B cell (primary cell): ENCODE measurements at regions not wholly inside any gene's neighbourhood (a gene's known extent, or its start where the extent isn't known, plus 50 kb on each side); places are given as distances from the start of the nearest gene placed in this dataset.

Experiments
- ATAC-seq: fragments of 200-7000 bp; cut with Tn5 transposase; one replicate; pipeline ENCODE4 v1.10.0; 2021; ENCODE audit warnings: low read depth, mild to moderate bottlenecking, moderate number of reproducible peaks, moderate library complexity
- CTCF ChIA-PET: fragments of 350-600 bp; sonication (Branson Sonifier 250); formaldehyde crosslinking; loops from one replicate; lab custom pipeline; 2021; ENCODE audit warnings: antibody characterized with exemption, inconsistent platforms; lab: Charles Lee
- POLR2A ChIA-PET: fragments of 350-600 bp; sonication (Branson Sonifier 250); formaldehyde crosslinking; loops from one replicate; lab custom pipeline; 2021; ENCODE audit warnings: antibody characterized with exemption; lab: Charles Lee
- DNase-seq: peaks from one replicate; pipeline ENCODE4 v3.0.0; 2013
- H2AFZ ChIP-seq: 2 replicates; pipeline ENCODE4 v1.6.1; 2012; ENCODE audit warnings: mild to moderate bottlenecking, low read depth, low read length; ENCODE audit not compliant: insufficient read depth, poor library complexity, severe bottlenecking
- H3K27ac ChIP-seq, 2 donors: 1 replicate in 1 of 2; 2 replicates in 1 of 2; pipeline ENCODE4 v1.5.1; 2012 to 2013; ENCODE audit warnings: low read length in 2 of 2, mild to moderate bottlenecking in 2 of 2, moderate library complexity in 1 of 2
- H3K27me3 ChIP-seq, 4 experiments: fragments of 200-600 bp in 1 of 4; sonication (generic) in 1 of 4; replicated peaks in 1 of 4; 1 replicate in 2 of 4; 2 replicates in 2 of 4; pipeline versions ENCODE4 v1.6.1 to v1.7.0; 2013 to 2016; ENCODE audit warnings: low read length in 3 of 4, mild to moderate bottlenecking in 2 of 4, mixed read lengths in 1 of 4, moderate library complexity in 1 of 4; ENCODE audit not compliant: insufficient read depth in 4 of 4, control insufficient read depth in 3 of 4; ENCODE audit errors: control extremely low read depth in 1 of 4
- H3K36me3 ChIP-seq, 2 experiments: replicated peaks in 1 of 2; 1 replicate in 1 of 2; 2 replicates in 1 of 2; pipeline versions ENCODE4 v1.6.1 to v1.7.1; 2013; ENCODE audit warnings: low read length in 1 of 2; ENCODE audit not compliant: insufficient read depth in 2 of 2, control insufficient read depth in 1 of 2; ENCODE audit errors: control extremely low read depth in 1 of 2, extremely low read depth in 1 of 2
- H3K4me1 ChIP-seq, 2 donors: fragments of 200-600 bp in 1 of 2; sonication (generic) in 1 of 2; 1 replicate in 1 of 2; 2 replicates in 1 of 2; pipeline versions ENCODE4 v1.5.1 to v1.6.1; 2013 to 2017; ENCODE audit warnings: low read length in 2 of 2; ENCODE audit not compliant: control insufficient read depth in 2 of 2, insufficient read depth in 2 of 2
- H3K4me2 ChIP-seq: replicated peaks from 2 replicates; pipeline ENCODE3; 2012; ENCODE audit warnings: mild to moderate bottlenecking, low read depth, low read length; ENCODE audit not compliant: poor library complexity, severe bottlenecking
- H3K4me3 ChIP-seq, 5 experiments: fragments of 200-600 bp in 1 of 5; sonication (generic) in 1 of 5; 1 replicate in 3 of 5; 2 replicates in 2 of 5; pipeline versions ENCODE4 v1.5.1 to v1.7.0; 2011 to 2016; ENCODE audit warnings: low read length in 4 of 5, mild to moderate bottlenecking in 4 of 5, low read depth in 2 of 5, control low read depth in 1 of 5, moderate library complexity in 1 of 5; ENCODE audit not compliant: insufficient read depth in 1 of 5; ENCODE audit errors: control extremely low read depth in 1 of 5, extremely low read depth in 1 of 5
- H3K79me2 ChIP-seq: fragments of 200-600 bp; sonication (generic); one replicate; pipeline ENCODE4 v1.6.0; 2016; ENCODE audit warnings: low read length; ENCODE audit not compliant: control insufficient read depth, insufficient read depth
- H3K9ac ChIP-seq: fragments of 200-600 bp; sonication (generic); 2 replicates; pipeline ENCODE4 v1.6.1; 2017; ENCODE audit warnings: mild to moderate bottlenecking, low read length, moderate library complexity
- H3K9me3 ChIP-seq, 3 donors: one replicate each; pipeline versions ENCODE4 v1.6.1 to v1.7.1; 2013; ENCODE audit warnings: low read length in 2 of 3; ENCODE audit not compliant: control insufficient read depth in 2 of 3, insufficient read depth in 1 of 3; ENCODE audit errors: control extremely low read depth in 1 of 3
- H4K20me1 ChIP-seq: 2 replicates; pipeline ENCODE4 v1.6.0; 2012; ENCODE audit warnings: mild to moderate bottlenecking, low read length; ENCODE audit not compliant: insufficient read depth, control insufficient read depth, poor library complexity, severe bottlenecking
- H3K27ac Mint-ChIP-seq: one replicate; pipeline ENCODE4 v1.8.0; 2021; ENCODE audit warnings: mixed read lengths
- H3K27me3 Mint-ChIP-seq: one replicate; pipeline ENCODE4 v1.8.0; 2021; ENCODE audit warnings: mixed read lengths
- H3K4me1 Mint-ChIP-seq: one replicate; pipeline ENCODE4 v1.8.0; 2021; ENCODE audit warnings: mixed read lengths
- H3K4me3 Mint-ChIP-seq: one replicate; pipeline ENCODE4 v1.8.0; 2021; ENCODE audit warnings: mixed read lengths
- H3K9me3 Mint-ChIP-seq: one replicate; pipeline ENCODE4 v1.8.0; 2022; ENCODE audit warnings: mixed read lengths; ENCODE audit not compliant: insufficient read depth
- EZH2 ChIP-seq: IDR thresholded peaks from 2 replicates; pipeline ENCODE4 v1.6.1; 2012; ENCODE audit warnings: borderline replicate concordance, low read depth, mild to moderate bottlenecking, moderate library complexity, low read length; ENCODE audit not compliant: insufficient read depth, poor library complexity, severe bottlenecking
- WGBS: methylation state at CpG from one replicate; pipeline ENCODE4 v1.1.5; 2013; ENCODE audit warnings: missing lambda C conversion rate; ENCODE audit not compliant: insufficient coverage; 5-methylcytosine and 5-hydroxymethylcytosine counted together
- intact Hi-C: fragments of 100-400 bp; cut with micrococcal nuclease; formaldehyde crosslinking; loops from one replicate; pipeline ENCODE4 v1.10.0; 2022
- TF ChIP-seq, protein P1 (sequence below): fragments of 200-600 bp; IDR thresholded peaks from one replicate; pipeline ENCODE4 v1.8.0; 2022; ENCODE audit warnings: antibody characterized with exemption, mild to moderate bottlenecking

DNA sequence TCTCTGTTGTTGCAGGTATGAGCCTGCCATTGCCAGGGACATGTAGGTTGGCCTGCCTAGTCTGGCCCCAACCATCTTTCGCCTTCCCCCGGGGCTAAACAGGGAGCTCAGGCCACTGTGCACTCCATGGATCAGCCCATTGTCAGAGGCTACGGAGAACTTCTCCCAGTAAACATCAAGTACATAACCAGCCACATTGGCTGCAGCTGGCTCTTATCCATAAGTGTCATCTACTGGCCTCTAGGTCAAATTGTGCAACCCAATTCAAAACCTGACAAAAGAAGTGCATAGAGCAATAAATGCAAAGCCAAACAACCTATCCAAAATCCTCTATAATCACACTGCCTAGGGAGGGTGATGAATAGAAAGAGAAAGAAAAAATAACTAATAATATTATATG lies 418.1 kb upstream of the DCC start:
- CTCF ChIA-PET, result no interaction called here
- Histone ChIP-seq H3K27me3 (no peaks in the 10 kb centered on the region), H3K4me2 (no peak overlapping the region), H3K27ac (no peak overlapping the region), H3K4me1 (no peaks in the 10 kb centered on the region), H4K20me1 (no peaks in the 10 kb centered on the region), H3K36me3 (no peaks in the 10 kb centered on the region), H3K9ac (no peak overlapping the region), H3K9me3 (peaks cover 0 to 10% (median 3%) of the 10 kb centered on the region in 3 donors), H3K4me3 (no peak overlapping the region), H3K79me2 (no peaks in the 10 kb centered on the region), H2AFZ (no peak overlapping the region)
- Mint-ChIP-seq H3K27ac (no peak overlapping the region), H3K4me3 (no peak overlapping the region), H3K4me1 (no peaks in the 10 kb centered on the region), H3K9me3 (peaks cover 2% of the 10 kb centered on the region), H3K27me3 (no peaks in the 10 kb centered on the region)
- DNase-seq (no peak), ATAC-seq (no peak)
- TF ChIP-seq EZH2, result no peak
- TF ChIP-seq, protein P1, sequence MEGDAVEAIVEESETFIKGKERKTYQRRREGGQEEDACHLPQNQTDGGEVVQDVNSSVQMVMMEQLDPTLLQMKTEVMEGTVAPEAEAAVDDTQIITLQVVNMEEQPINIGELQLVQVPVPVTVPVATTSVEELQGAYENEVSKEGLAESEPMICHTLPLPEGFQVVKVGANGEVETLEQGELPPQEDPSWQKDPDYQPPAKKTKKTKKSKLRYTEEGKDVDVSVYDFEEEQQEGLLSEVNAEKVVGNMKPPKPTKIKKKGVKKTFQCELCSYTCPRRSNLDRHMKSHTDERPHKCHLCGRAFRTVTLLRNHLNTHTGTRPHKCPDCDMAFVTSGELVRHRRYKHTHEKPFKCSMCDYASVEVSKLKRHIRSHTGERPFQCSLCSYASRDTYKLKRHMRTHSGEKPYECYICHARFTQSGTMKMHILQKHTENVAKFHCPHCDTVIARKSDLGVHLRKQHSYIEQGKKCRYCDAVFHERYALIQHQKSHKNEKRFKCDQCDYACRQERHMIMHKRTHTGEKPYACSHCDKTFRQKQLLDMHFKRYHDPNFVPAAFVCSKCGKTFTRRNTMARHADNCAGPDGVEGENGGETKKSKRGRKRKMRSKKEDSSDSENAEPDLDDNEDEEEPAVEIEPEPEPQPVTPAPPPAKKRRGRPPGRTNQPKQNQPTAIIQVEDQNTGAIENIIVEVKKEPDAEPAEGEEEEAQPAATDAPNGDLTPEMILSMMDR, result no peak
- WGBS, result 85% methylated on average over 3 of the region's 3 CpGs
- POLR2A ChIA-PET, result no interaction called here
- intact Hi-C loops, result no loop called here

DNA sequence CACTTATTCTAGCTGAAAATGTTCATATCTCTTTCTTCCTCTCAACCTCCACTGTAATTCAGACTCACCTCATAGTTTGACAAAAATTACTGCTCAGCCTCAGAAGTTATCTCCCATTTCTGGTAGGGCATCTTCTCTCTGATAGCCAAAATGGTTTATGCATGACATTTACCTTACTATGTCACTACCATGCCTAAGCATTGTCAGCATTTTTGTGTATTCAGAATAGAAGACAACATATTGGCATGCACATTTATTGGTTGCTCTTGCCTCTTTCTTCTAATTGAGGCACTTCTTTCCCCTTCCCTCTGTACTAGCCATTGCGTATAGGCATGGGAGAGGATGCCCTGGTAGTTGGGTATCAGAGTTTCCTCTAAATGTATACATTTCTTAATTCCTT lies 406.1 kb upstream of the DCC start:
- Histone ChIP-seq H3K36me3 (no peaks in the 10 kb centered on the region), H3K4me1 (no peaks in the 10 kb centered on the region), H2AFZ (no peak overlapping the region), H3K27me3 (no peaks in the 10 kb centered on the region), H3K79me2 (no peaks in the 10 kb centered on the region), H4K20me1 (no peaks in the 10 kb centered on the region), H3K9me3 (peaks cover 0 to 9% (median 3%) of the 10 kb centered on the region in 3 donors), H3K4me2 (no peak overlapping the region), H3K4me3 (no peak overlapping the region), H3K27ac (no peak overlapping the region), H3K9ac (no peak overlapping the region)
- H3K4me1 Mint-ChIP-seq, result no peaks in the 10 kb centered on the region
- H3K4me3 Mint-ChIP-seq, result no peak overlapping the region
- no peak for ATAC-seq
- H3K27ac Mint-ChIP-seq, result no peak overlapping the region
- H3K27me3 Mint-ChIP-seq, result no peaks in the 10 kb centered on the region
- TF ChIP-seq, protein P1, result no peak
- no CpG with 5 or more reads among the region's 1 CpG for WGBS
- ChIA-PET CTCF (no interaction called here), POLR2A (no interaction called here)
- DNase-seq, result no peak
- intact Hi-C loops, result no loop called here
- H3K9me3 Mint-ChIP-seq, result peaks cover 5% of the 10 kb centered on the region
